OCI-LY1 (cell line): ENCODE measurements at regions not wholly inside any gene's neighbourhood (a gene's known extent, or its start where the extent isn't known, plus 50 kb on each side); places are given as distances from the start of the nearest gene placed in this dataset.

Experiments used
- H2AFZ ChIP-seq: fragments of 200-600 bp; sonication (generic), shearing (Covaris generic); 2 replicates; pipeline ENCODE4 v1.6.0; 2014; ENCODE audit warnings: antibody characterized with exemption, mild to moderate bottlenecking, low read length
- H3F3A ChIP-seq: fragments of 200-600 bp; sonication (generic), shearing (Covaris generic); 2 replicates; pipeline ENCODE4 v1.6.0; 2014; ENCODE audit warnings: mild to moderate bottlenecking, antibody characterized with exemption, low read length, moderate library complexity; ENCODE audit not compliant: insufficient read depth
- H3K27ac ChIP-seq: fragments of 200-600 bp; sonication (generic); 2 replicates; pipeline ENCODE4 v1.5.1; 2014; ENCODE audit warnings: low read length, mixed run types, mild to moderate bottlenecking, low read depth; ENCODE audit not compliant: poor library complexity, severe bottlenecking
- H3K27me3 ChIP-seq: fragments of 200-600 bp; sonication (generic); 2 replicates; pipeline ENCODE4 v1.6.0; 2014; ENCODE audit warnings: antibody characterized with exemption, mild to moderate bottlenecking, low read length, moderate library complexity; ENCODE audit not compliant: insufficient read depth
- H3K36me3 ChIP-seq: fragments of 200-600 bp; sonication (generic); 2 replicates; pipeline ENCODE4 v1.6.1; 2014; ENCODE audit warnings: mild to moderate bottlenecking, antibody characterized with exemption, low read length, moderate library complexity, mixed read lengths; ENCODE audit not compliant: insufficient read depth
- H3K4me1 ChIP-seq: fragments of 200-600 bp; sonication (generic); 2 replicates; pipeline ENCODE4 v1.5.1; 2014; ENCODE audit warnings: mild to moderate bottlenecking, low read length, moderate library complexity; ENCODE audit not compliant: insufficient read depth, severe bottlenecking
- H3K4me2 ChIP-seq: fragments of 200-600 bp; sonication (generic), shearing (Covaris generic); 2 replicates; pipeline ENCODE4 v1.6.1; 2014; ENCODE audit warnings: low read length
- H3K4me3 ChIP-seq: fragments of 200-600 bp; sonication (generic); 2 replicates; pipeline ENCODE4 v1.5.1; 2014; ENCODE audit warnings: low read length, low read depth, mild to moderate bottlenecking, mixed read lengths; ENCODE audit not compliant: poor library complexity, severe bottlenecking
- H3K79me2 ChIP-seq: fragments of 200-600 bp; shearing (Covaris generic); 2 replicates; pipeline ENCODE4 v1.6.1; 2016; ENCODE audit warnings: mixed run types, low read length, mixed read lengths; ENCODE audit not compliant: insufficient read depth
- H3K9ac ChIP-seq: fragments of 200-600 bp; sonication (generic), shearing (Covaris generic); 2 replicates; pipeline ENCODE4 v1.6.1; 2014; ENCODE audit warnings: mild to moderate bottlenecking, low read length, mixed read lengths
- H3K9me2 ChIP-seq: fragments of 200-600 bp; sonication (generic), shearing (Covaris generic); 2 replicates; pipeline ENCODE4 v1.6.1; 2014; ENCODE audit warnings: low read depth, mild to moderate bottlenecking, low read length, mixed read lengths
- H3K9me3 ChIP-seq: fragments of 200-600 bp; shearing (Covaris generic); 2 replicates; pipeline ENCODE4 v1.6.1; 2014; ENCODE audit warnings: low read length, mixed read lengths
- H4K20me1 ChIP-seq: fragments of 200-600 bp; sonication (generic), shearing (Covaris generic); 2 replicates; pipeline ENCODE4 v1.6.0; 2016; ENCODE audit warnings: mild to moderate bottlenecking, low read length; ENCODE audit not compliant: insufficient read depth
- EZH2 ChIP-seq: fragments of 200-600 bp; sonication (generic), shearing (Covaris generic); IDR thresholded peaks from 2 replicates; pipeline ENCODE4 v1.8.0; 2017; ENCODE audit warnings: borderline replicate concordance, mixed run types, mild to moderate bottlenecking, antibody characterized with exemption, low read length, moderate library complexity, mixed read lengths
- TF ChIP-seq, protein P1 (sequence below): fragments of 200-600 bp; sonication (generic), shearing (Covaris generic); IDR thresholded peaks from 2 replicates; pipeline ENCODE4 v1.5.1; 2017; ENCODE audit warnings: mild to moderate bottlenecking, antibody characterized with exemption, low read length, moderate library complexity, mixed read lengths

DNA sequence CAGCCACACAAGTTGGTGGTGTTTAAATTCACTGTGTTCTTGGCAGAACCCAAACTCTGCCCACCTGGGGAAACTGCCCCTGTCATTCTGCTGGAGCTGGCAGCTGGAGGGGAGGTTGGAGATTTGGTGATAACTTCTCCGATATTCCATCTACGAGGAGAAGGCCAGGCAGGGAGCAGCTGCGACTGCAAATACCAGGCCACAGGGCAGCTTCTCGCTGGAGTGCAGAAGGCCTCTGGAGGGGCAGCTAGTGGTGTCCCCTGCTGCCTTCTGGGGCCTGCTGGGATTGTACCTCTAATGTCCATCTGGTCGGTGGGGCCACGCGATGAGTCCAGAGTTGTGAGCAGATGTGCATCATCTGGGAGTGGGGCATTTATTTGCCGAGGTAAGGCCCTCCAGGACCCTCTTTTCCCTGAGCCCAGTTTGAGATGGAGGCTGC, 98.9 kb downstream of the ACKR3 start:
- no peak for TF ChIP-seq EZH2
- TF ChIP-seq, protein P1, sequence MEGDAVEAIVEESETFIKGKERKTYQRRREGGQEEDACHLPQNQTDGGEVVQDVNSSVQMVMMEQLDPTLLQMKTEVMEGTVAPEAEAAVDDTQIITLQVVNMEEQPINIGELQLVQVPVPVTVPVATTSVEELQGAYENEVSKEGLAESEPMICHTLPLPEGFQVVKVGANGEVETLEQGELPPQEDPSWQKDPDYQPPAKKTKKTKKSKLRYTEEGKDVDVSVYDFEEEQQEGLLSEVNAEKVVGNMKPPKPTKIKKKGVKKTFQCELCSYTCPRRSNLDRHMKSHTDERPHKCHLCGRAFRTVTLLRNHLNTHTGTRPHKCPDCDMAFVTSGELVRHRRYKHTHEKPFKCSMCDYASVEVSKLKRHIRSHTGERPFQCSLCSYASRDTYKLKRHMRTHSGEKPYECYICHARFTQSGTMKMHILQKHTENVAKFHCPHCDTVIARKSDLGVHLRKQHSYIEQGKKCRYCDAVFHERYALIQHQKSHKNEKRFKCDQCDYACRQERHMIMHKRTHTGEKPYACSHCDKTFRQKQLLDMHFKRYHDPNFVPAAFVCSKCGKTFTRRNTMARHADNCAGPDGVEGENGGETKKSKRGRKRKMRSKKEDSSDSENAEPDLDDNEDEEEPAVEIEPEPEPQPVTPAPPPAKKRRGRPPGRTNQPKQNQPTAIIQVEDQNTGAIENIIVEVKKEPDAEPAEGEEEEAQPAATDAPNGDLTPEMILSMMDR = no peak
- no peaks in the 10 kb centered on the region for H3K79me2 ChIP-seq
- no peaks in the 10 kb centered on the region for H3K4me1 ChIP-seq
- H3K4me2 ChIP-seq = no peak overlapping the region
- H3K27ac ChIP-seq = no peak overlapping the region
- H3K4me3 ChIP-seq = no peak overlapping the region
- H3K9ac ChIP-seq = no peak overlapping the region
- no peaks in the 10 kb centered on the region for H3K9me2 ChIP-seq
- no peaks in the 10 kb centered on the region for H4K20me1 ChIP-seq
- H3K36me3 ChIP-seq = no peaks in the 10 kb centered on the region
- H3F3A ChIP-seq = no peaks in the 10 kb centered on the region
- H3K9me3 ChIP-seq = no peaks in the 10 kb centered on the region
- no peaks in the 10 kb centered on the region; the same call in 1 of the 2 replicates for H3K27me3 ChIP-seq
- H2AFZ ChIP-seq = no peak overlapping the region

- TF ChIP-seq, protein P1 = no peak
- no peak for TF ChIP-seq EZH2
- no peaks in the 10 kb centered on the region for H3K4me1 ChIP-seq
- H3K36me3 ChIP-seq = no peaks in the 10 kb centered on the region
- H3F3A ChIP-seq = no peaks in the 10 kb centered on the region
- no peaks in the 10 kb centered on the region for H4K20me1 ChIP-seq
- no peak overlapping the region for H3K4me2 ChIP-seq
- no peak overlapping the region for H3K9ac ChIP-seq
- no peak overlapping the region for H2AFZ ChIP-seq
- no peak overlapping the region for H3K27ac ChIP-seq
- no peaks in the 10 kb centered on the region for H3K9me3 ChIP-seq
- H3K9me2 ChIP-seq = no peaks in the 10 kb centered on the region
- no peaks in the 10 kb centered on the region for H3K79me2 ChIP-seq
- H3K27me3 ChIP-seq = no peaks in the 10 kb centered on the region; the same call in 1 of the 2 replicates
- no peak overlapping the region for H3K4me3 ChIP-seq
Measured at GRCh38 chr2:236670235-236670620, 100.6 kb downstream of the ACKR3 start.

- Histone ChIP-seq H3K79me2 (no peaks in the 10 kb centered on the region), H3K27ac (no peak overlapping the region), H3F3A (no peaks in the 10 kb centered on the region), H2AFZ (no peak overlapping the region), H3K27me3 (no peaks in the 10 kb centered on the region), H3K9me3 (no peaks in the 10 kb centered on the region), H3K4me3 (no peak overlapping the region), H3K9ac (no peak overlapping the region), H3K4me2 (no peak overlapping the region), H3K36me3 (no peaks in the 10 kb centered on the region), H3K4me1 (no peaks in the 10 kb centered on the region), H4K20me1 (no peaks in the 10 kb centered on the region), H3K9me2 (no peaks in the 10 kb centered on the region)
- TF ChIP-seq EZH2 = no peak
- TF ChIP-seq, protein P1 = no peak
Measured at GRCh38 chr2:236671896-236672562, 102.4 kb downstream of the ACKR3 start.
